H1 (cell line): ENCODE measurements at regions not wholly inside any gene's neighbourhood (a gene's known extent, or its start where the extent isn't known, plus 50 kb on each side); places are given as distances from the start of the nearest gene placed in this dataset.

Experiments used
- CTCF ChIA-PET: fragments of 300-600 bp; sonication (Branson Sonifier 250); formaldehyde crosslinking; loops from one replicate; lab custom pipeline; 2021; ENCODE audit not compliant: partially characterized antibody; lab: Charles Lee
- POLR2A ChIA-PET: fragments of 300-600 bp; sonication (Branson Sonifier 250); formaldehyde crosslinking; loops from one replicate; lab custom pipeline; 2021; ENCODE audit warnings: inconsistent platforms; ENCODE audit not compliant: partially characterized antibody; lab: Charles Lee
- DNase-seq, 2 experiments: peaks; one replicate each; pipeline versions ENCODE4 v3.0.0 to v3.0.0-alpha.2; 2010 to 2022; ENCODE audit warnings: low spot score in 2 of 2, low read depth in 1 of 2, mixed read lengths in 1 of 2
- FAIRE-seq: peaks from 2 replicates; lab custom pipeline; 2011; peaks lifted over from hg19 to GRCh38; lab: Jason Lieb, UNC
- H2AFZ ChIP-seq: 2 replicates; pipeline ENCODE4 v1.8.1; 2012; ENCODE audit warnings: low read length, inconsistent platforms
- H2AK5ac ChIP-seq: 2 replicates; pipeline ENCODE4 v1.6.1; 2013; ENCODE audit warnings: low read depth, low read length
- H2BK120ac ChIP-seq: replicated peaks from 2 replicates; pipeline ENCODE3; 2013; ENCODE audit warnings: low read depth, low read length, inconsistent platforms
- H2BK12ac ChIP-seq: 2 replicates; pipeline ENCODE4 v1.6.1; 2013; ENCODE audit warnings: low read depth, low read length
- H2BK15ac ChIP-seq: 2 replicates; pipeline ENCODE4 v1.6.1; 2013; ENCODE audit warnings: low read length
- H2BK20ac ChIP-seq: 2 replicates; pipeline ENCODE4 v1.6.1; 2013; ENCODE audit warnings: low read length
- H2BK5ac ChIP-seq: 2 replicates; pipeline ENCODE4 v1.6.1; 2013; ENCODE audit warnings: low read depth, low read length
- H3K14ac ChIP-seq: 2 replicates; pipeline ENCODE4 v1.6.1; 2013; ENCODE audit warnings: inconsistent platforms; ENCODE audit not compliant: insufficient read length
- H3K18ac ChIP-seq: 2 replicates; pipeline ENCODE4 v1.6.1; 2013; ENCODE audit warnings: low read length; ENCODE audit errors: extremely low read depth
- H3K23ac ChIP-seq: 2 replicates; pipeline ENCODE4 v1.6.1; 2013; ENCODE audit warnings: inconsistent platforms; ENCODE audit not compliant: insufficient read length
- H3K23me2 ChIP-seq: 2 replicates; pipeline ENCODE4 v1.6.1; 2013; ENCODE audit warnings: low read depth, low read length
- H3K27ac ChIP-seq: 2 replicates; pipeline ENCODE4 v1.6.1; 2011; ENCODE audit warnings: low read depth, low read length, inconsistent platforms
- H3K27me3 ChIP-seq, 4 experiments: replicated peaks in 1 of 4; 1 replicate in 1 of 4; 2 replicates in 3 of 4; pipeline versions ENCODE4 v1.6.1 to v1.8.1; 2011 to 2013; ENCODE audit warnings: low read length in 3 of 4, mild to moderate bottlenecking in 3 of 4, inconsistent platforms in 2 of 4, mixed read lengths in 2 of 4, moderate library complexity in 1 of 4; ENCODE audit not compliant: control insufficient read depth in 3 of 4, insufficient read depth in 3 of 4; ENCODE audit errors: extremely low read depth in 1 of 4
- H3K36me3 ChIP-seq, 4 experiments: 2 replicates each; pipeline versions ENCODE4 v1.6.1 to v1.8.1; 2011 to 2013; ENCODE audit warnings: mild to moderate bottlenecking in 4 of 4, low read length in 3 of 4, moderate library complexity in 2 of 4, control low read depth in 1 of 4, inconsistent platforms in 1 of 4; ENCODE audit not compliant: insufficient read depth in 4 of 4, control insufficient read depth in 2 of 4
- H3K4ac ChIP-seq: replicated peaks from 2 replicates; pipeline ENCODE3; 2013; ENCODE audit warnings: low read length, low read depth, mixed read lengths, inconsistent platforms; ENCODE audit not compliant: insufficient read length
- H3K4me1 ChIP-seq, 4 experiments: replicated peaks in 1 of 4; 1 replicate in 1 of 4; 2 replicates in 3 of 4; pipeline versions ENCODE4 v1.6.1 to v1.8.1; 2011 to 2013; ENCODE audit warnings: low read length in 3 of 4, inconsistent platforms in 2 of 4, mixed read lengths in 1 of 4; ENCODE audit not compliant: insufficient read depth in 4 of 4, control insufficient read depth in 3 of 4
- H3K4me2 ChIP-seq, 2 experiments: 2 replicates each; pipeline versions ENCODE4 v1.6.1 to v1.8.1; 2011 to 2013; ENCODE audit warnings: low read depth in 2 of 2, low read length in 2 of 2, control low read depth in 1 of 2, inconsistent platforms in 1 of 2, mild to moderate bottlenecking in 1 of 2; ENCODE audit not compliant: insufficient read depth in 1 of 2
- H3K4me3 ChIP-seq, 4 experiments: fragments of 200-600, 300-600 bp in 1 of 4; sonication (generic), shearing (Covaris generic), sonication (Bioruptor Twin) in 1 of 4; 2 replicates each; pipeline versions ENCODE4 v1.5.1 to v1.8.1; 2011 to 2016; ENCODE audit warnings: low read length in 4 of 4, low read depth in 3 of 4, control low read depth in 2 of 4, inconsistent platforms in 2 of 4, mild to moderate bottlenecking in 2 of 4, mixed read lengths in 1 of 4, moderate library complexity in 1 of 4; ENCODE audit not compliant: insufficient read depth in 2 of 4; ENCODE audit errors: extremely low read depth in 1 of 4
- H3K56ac ChIP-seq: replicated peaks from 2 replicates; pipeline ENCODE3; 2013; ENCODE audit warnings: low read depth, mild to moderate bottlenecking, mixed read lengths, low read length, inconsistent platforms; ENCODE audit not compliant: insufficient read length
- H3K79me1 ChIP-seq: 2 replicates; pipeline ENCODE4 v1.6.1; 2013; ENCODE audit warnings: low read depth, low read length, control low read depth
- H3K79me2 ChIP-seq, 2 experiments: 2 replicates each; pipeline versions ENCODE4 v1.6.1 to v1.8.1; 2012 to 2013; ENCODE audit warnings: low read length in 2 of 2, mild to moderate bottlenecking in 2 of 2, inconsistent platforms in 1 of 2; ENCODE audit not compliant: insufficient read depth in 2 of 2, control insufficient read depth in 1 of 2
- H3K9ac ChIP-seq, 4 experiments: replicated peaks in 1 of 4; 1 replicate in 1 of 4; 2 replicates in 3 of 4; pipeline versions ENCODE4 v1.6.1 to v1.8.1; 2011 to 2013; ENCODE audit warnings: low read depth in 3 of 4, low read length in 3 of 4, control low read depth in 2 of 4, mild to moderate bottlenecking in 2 of 4, moderate library complexity in 2 of 4, inconsistent platforms in 1 of 4; ENCODE audit errors: extremely low read depth in 1 of 4
- H3K9me3 ChIP-seq, 2 experiments: 2 replicates each; pipeline versions ENCODE4 v1.6.1 to v1.8.1; 2012 to 2013; ENCODE audit warnings: mild to moderate bottlenecking in 2 of 2, moderate library complexity in 2 of 2, control low read depth in 1 of 2, inconsistent platforms in 1 of 2, low read depth in 1 of 2, low read length in 1 of 2, mixed read lengths in 1 of 2; ENCODE audit not compliant: insufficient read depth in 2 of 2
- H4K20me1 ChIP-seq, 2 experiments: replicated peaks in 1 of 2; 2 replicates each; pipeline versions ENCODE3 to v1.8.1; 2011 to 2013; ENCODE audit warnings: inconsistent platforms in 2 of 2, low read length in 2 of 2, mild to moderate bottlenecking in 1 of 2; ENCODE audit not compliant: insufficient read depth in 2 of 2, control insufficient read depth in 1 of 2
- H4K5ac ChIP-seq: 2 replicates; pipeline ENCODE4 v1.6.1; 2013; ENCODE audit warnings: low read length, low read depth, mixed read lengths, inconsistent platforms; ENCODE audit not compliant: insufficient read length
- H4K8ac ChIP-seq: 2 replicates; pipeline ENCODE4 v1.8.0; 2013; ENCODE audit warnings: mild to moderate bottlenecking, moderate library complexity, low read length, inconsistent platforms; ENCODE audit not compliant: insufficient read depth; ENCODE audit errors: extremely low read depth
- H4K91ac ChIP-seq: replicated peaks from 2 replicates; pipeline ENCODE3; 2013; ENCODE audit warnings: low read length, mixed read lengths, inconsistent platforms; ENCODE audit not compliant: insufficient read length
- BRCA1 ChIP-seq: IDR thresholded peaks from 2 replicates; pipeline ENCODE4 v1.6.1; 2012; ENCODE audit warnings: low read depth, low read length, improper control_type of control experiment
- CHD1 ChIP-seq: IDR thresholded peaks from 2 replicates; pipeline ENCODE4 v1.6.1; 2012; ENCODE audit warnings: low read depth, low read length, improper control_type of control experiment
- FOSL1 ChIP-seq: IDR thresholded peaks from 2 replicates; pipeline ENCODE4 v1.6.1; 2011; ENCODE audit warnings: mild to moderate bottlenecking, low read depth, low read length, moderate library complexity; ENCODE audit not compliant: insufficient read depth
- HDAC6 ChIP-seq: IDR thresholded peaks from one replicate; pipeline ENCODE4 v1.7.1; 2012; ENCODE audit warnings: low read depth, mild to moderate bottlenecking, inconsistent platforms, low read length, moderate library complexity
- JUND ChIP-seq: IDR thresholded peaks from 2 replicates; pipeline ENCODE4 v1.6.1; 2011; ENCODE audit warnings: mild to moderate bottlenecking, improper control_type of control experiment, low read length
- MAFK ChIP-seq: IDR thresholded peaks from 2 replicates; pipeline ENCODE4 v1.6.1; 2012; ENCODE audit warnings: low read depth, mild to moderate bottlenecking, improper control_type of control experiment, low read length
- NANOG ChIP-seq: IDR thresholded peaks from 2 replicates; pipeline ENCODE4 v1.6.1; 2011; ENCODE audit warnings: low read length, low read depth, mild to moderate bottlenecking, inconsistent platforms; ENCODE audit not compliant: insufficient read depth, poor library complexity, severe bottlenecking
- PHF8 ChIP-seq: fragments of 200-600 bp; sonication (generic); conservative IDR thresholded peaks from 2 replicates; pipeline ENCODE4 v1.7.1; 2012; ENCODE audit warnings: low read depth, mild to moderate bottlenecking, inconsistent platforms, low read length, moderate library complexity
- SAP30 ChIP-seq: fragments of 300-600 bp; sonication (generic); IDR thresholded peaks from 2 replicates; pipeline ENCODE4 v1.7.1; 2012; ENCODE audit warnings: low read length, moderate library complexity, mild to moderate bottlenecking, inconsistent platforms; ENCODE audit not compliant: insufficient read depth, insufficient replicate concordance
- SUZ12 ChIP-seq: fragments of 200-600 bp; sonication (generic); IDR thresholded peaks from 2 replicates; pipeline ENCODE4 v1.6.1; 2012; ENCODE audit warnings: mild to moderate bottlenecking, inconsistent platforms, low read length, moderate library complexity, mixed read lengths
- TCF12 ChIP-seq: IDR thresholded peaks from 2 replicates; pipeline ENCODE4 v1.6.1; 2011; ENCODE audit warnings: low read depth, mild to moderate bottlenecking, low read length
- ZNF274 ChIP-seq: IDR thresholded peaks from 2 replicates; pipeline ENCODE4 v1.7.0; 2012; ENCODE audit warnings: low read length, borderline replicate concordance; ENCODE audit errors: extremely low read depth
- whole genome bisulfite sequencing, 2 experiments: shearing (Covaris generic) in 1 of 2; methylation state at CpG; one replicate each; pipeline versions ENCODE4 v1.1.6 to v1.1.7; 2013 to 2015; ENCODE audit warnings: low lambda C conversion rate in 2 of 2, mixed read lengths in 2 of 2, inconsistent platforms in 1 of 2, low coverage in 1 of 2, missing lambda C conversion rate in 1 of 2; ENCODE audit not compliant: insufficient replicate concordance in 2 of 2, insufficient coverage in 1 of 2, insufficient read length in 1 of 2; ENCODE audit errors: extremely low coverage in 1 of 2, missing lambda C conversion rate in 1 of 2; 5-methylcytosine and 5-hydroxymethylcytosine counted together
- TF ChIP-seq, protein P1 (sequence below): IDR thresholded peaks from 2 replicates; pipeline ENCODE4 v1.6.1; 2012; ENCODE audit warnings: inconsistent platforms

DNA sequence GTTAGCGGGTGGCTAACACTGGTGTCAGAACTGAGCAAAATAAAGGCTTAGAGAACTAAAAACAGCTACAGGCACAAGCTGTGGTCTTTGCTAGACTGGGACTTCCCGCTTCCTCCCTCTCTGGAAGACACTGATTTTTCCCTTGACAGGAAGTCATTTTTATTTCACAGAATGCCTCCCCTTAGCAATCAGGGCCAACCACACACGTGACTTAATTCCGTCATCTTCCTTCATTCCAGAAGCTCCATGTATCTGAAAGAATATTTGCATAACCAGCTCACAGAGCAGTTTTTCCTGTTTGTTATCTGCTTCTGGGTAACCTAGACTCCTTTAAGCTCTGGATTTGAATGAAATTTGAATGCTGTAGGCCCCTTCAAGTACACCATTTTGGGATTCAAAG lies 327.5 kb upstream of the FRG1 start:
- no peak overlapping the region for H3K4ac ChIP-seq
- H3K9me3 ChIP-seq: peaks cover 0 to 9% of the 10 kb centered on the region in 2 experiments; a peak in 1 of 4 replicates
- CTCF ChIA-PET: interaction anchor here (0.9 kb wide), 1 partner anchor 25 kb away, joined by 3 read pairs; no protein-coding TSS in a partner anchor
- no peaks in the 10 kb centered on the region for H3K79me2 ChIP-seq
- H3K27me3 ChIP-seq: no peaks in the 10 kb centered on the region
- H3K79me1 ChIP-seq: no peaks in the 10 kb centered on the region
- FAIRE-seq: no peak
- 94% methylated on average over 4 of the region's 4 CpGs; no CpG with 5 or more reads in 1 of the 2 experiments for WGBS, 2 experiments
- no peak overlapping the region for H4K8ac ChIP-seq
- H3K4me3 ChIP-seq: no peak overlapping the region
- H2AFZ ChIP-seq: no peak overlapping the region
- no peak overlapping the region for H2BK20ac ChIP-seq
- H2BK12ac ChIP-seq: no peak overlapping the region
- H2BK120ac ChIP-seq: no peak overlapping the region
- H4K91ac ChIP-seq: no peak overlapping the region
- H2AK5ac ChIP-seq: no peak overlapping the region
- no peak overlapping the region for H4K5ac ChIP-seq
- no peak overlapping the region for H2BK5ac ChIP-seq
- TF ChIP-seq TCF12: no peak
- no peak for TF ChIP-seq SUZ12
- no peak for TF ChIP-seq HDAC6
- no peak for TF ChIP-seq ZNF274
- TF ChIP-seq JUND: no peak
- TF ChIP-seq CHD1: no peak
- no peak for TF ChIP-seq SAP30
- TF ChIP-seq, protein P1, sequence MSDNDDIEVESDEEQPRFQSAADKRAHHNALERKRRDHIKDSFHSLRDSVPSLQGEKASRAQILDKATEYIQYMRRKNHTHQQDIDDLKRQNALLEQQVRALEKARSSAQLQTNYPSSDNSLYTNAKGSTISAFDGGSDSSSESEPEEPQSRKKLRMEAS: no peak
- no peak for TF ChIP-seq NANOG
- no peak for TF ChIP-seq MAFK
- no peak for TF ChIP-seq FOSL1
- no peak for TF ChIP-seq PHF8
- TF ChIP-seq BRCA1: no peak
- no peaks in the 10 kb centered on the region for H3K36me3 ChIP-seq
- no peak overlapping the region for H2BK15ac ChIP-seq
- no peak overlapping the region for H3K14ac ChIP-seq
- no peaks in the 10 kb centered on the region for H3K4me1 ChIP-seq
- no peak overlapping the region for H3K4me2 ChIP-seq
- H3K27ac ChIP-seq: no peak overlapping the region
- H4K20me1 ChIP-seq: no peaks in the 10 kb centered on the region
- no peak overlapping the region for H3K56ac ChIP-seq
- POLR2A ChIA-PET: no interaction called here
- no peaks in the 10 kb centered on the region for H3K23me2 ChIP-seq
- no peak overlapping the region for H3K18ac ChIP-seq
- no peak for DNase-seq
- no peak overlapping the region for H3K9ac ChIP-seq
- no peak overlapping the region for H3K23ac ChIP-seq
